HepG2 (cell line): ENCODE measurements at regions not wholly inside any gene's neighbourhood (a gene's known extent, or its start where the extent isn't known, plus 50 kb on each side); places are given as distances from the start of the nearest gene placed in this dataset.

Experiments used
- MAFK ChIP-seq, 2 experiments: IDR thresholded peaks in 1 of 2; conservative IDR thresholded peaks in 1 of 2; 2 replicates each; pipeline ENCODE4 v1.6.1; 2011; ENCODE audit warnings: improper control_type of control experiment in 2 of 2, low read length in 2 of 2
- MIER2 ChIP-seq: IDR thresholded peaks from 2 replicates; pipeline ENCODE4 v1.6.1; 2016; ENCODE audit warnings: missing biosample characterization, missing genetic modification reagents
- ZNF138 ChIP-seq: sonication (generic); formaldehyde crosslinking; IDR thresholded peaks from 2 replicates; pipeline ENCODE4 v1.5.0; 2020; ENCODE audit warnings: mild to moderate bottlenecking, low read depth, missing genetic modification reagents
- ZNF296 ChIP-seq: sonication (generic); formaldehyde crosslinking; conservative IDR thresholded peaks from 2 replicates; pipeline ENCODE4 v1.5.0; 2020; ENCODE audit warnings: mild to moderate bottlenecking, missing genetic modification reagents
- ZNF431 ChIP-seq: sonication (generic); formaldehyde crosslinking; IDR thresholded peaks from 2 replicates; pipeline ENCODE4 v1.9.0; 2022; ENCODE audit warnings: missing genetic modification reagents, low read depth, mild to moderate bottlenecking, borderline replicate concordance

GRCh38 chr12:115672086-115672485, 605.4 kb downstream of the MED13L start:
- no peak for TF ChIP-seq MIER2 (CRISPR knock-in tag)
- TF ChIP-seq ZNF431: no peak
- TF ChIP-seq ZNF138 (CRISPR knock-in tag): no peak
- no peak for TF ChIP-seq ZNF296 (CRISPR knock-in tag)
- no peak for TF ChIP-seq MAFK (conservative IDR thresholded peaks at IDR 0.05 in 1 of 2, IDR thresholded peaks at IDR 0.05 in 1 of 2; ENCODE audit: low read length in 2 of 2)
